ENCODE measurements at regions not wholly inside any gene's neighbourhood (a gene's known extent, or its start where the extent isn't known, plus 50 kb on each side); places are given as distances from the start of the nearest gene placed in this dataset.

GRCh38 chr5:8462565-8462964 is 593.6 kb downstream of the MTRR start:
- TF ChIP-seq, protein P1, sequence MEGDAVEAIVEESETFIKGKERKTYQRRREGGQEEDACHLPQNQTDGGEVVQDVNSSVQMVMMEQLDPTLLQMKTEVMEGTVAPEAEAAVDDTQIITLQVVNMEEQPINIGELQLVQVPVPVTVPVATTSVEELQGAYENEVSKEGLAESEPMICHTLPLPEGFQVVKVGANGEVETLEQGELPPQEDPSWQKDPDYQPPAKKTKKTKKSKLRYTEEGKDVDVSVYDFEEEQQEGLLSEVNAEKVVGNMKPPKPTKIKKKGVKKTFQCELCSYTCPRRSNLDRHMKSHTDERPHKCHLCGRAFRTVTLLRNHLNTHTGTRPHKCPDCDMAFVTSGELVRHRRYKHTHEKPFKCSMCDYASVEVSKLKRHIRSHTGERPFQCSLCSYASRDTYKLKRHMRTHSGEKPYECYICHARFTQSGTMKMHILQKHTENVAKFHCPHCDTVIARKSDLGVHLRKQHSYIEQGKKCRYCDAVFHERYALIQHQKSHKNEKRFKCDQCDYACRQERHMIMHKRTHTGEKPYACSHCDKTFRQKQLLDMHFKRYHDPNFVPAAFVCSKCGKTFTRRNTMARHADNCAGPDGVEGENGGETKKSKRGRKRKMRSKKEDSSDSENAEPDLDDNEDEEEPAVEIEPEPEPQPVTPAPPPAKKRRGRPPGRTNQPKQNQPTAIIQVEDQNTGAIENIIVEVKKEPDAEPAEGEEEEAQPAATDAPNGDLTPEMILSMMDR (IDR thresholded peaks at IDR 0.05): no peak
- Histone ChIP-seq H3K4me3 (ENCODE audit: low read length) (no peak overlapping the region), H3K9me3 (ENCODE audit: control insufficient read depth, insufficient read depth, low read length) (no peaks in the 10 kb centered on the region), H3K27ac (ENCODE audit: low read length) (no peak overlapping the region), H3K27me3 (ENCODE audit: control insufficient read depth, insufficient read depth, low read length) (no peaks in the 10 kb centered on the region), H3K36me3 (ENCODE audit: control insufficient read depth, insufficient read depth, low read length) (no peaks in the 10 kb centered on the region), H3K4me1 (ENCODE audit: control insufficient read depth, insufficient read depth, low read length) (no peaks in the 10 kb centered on the region)
- no peaks in the 10 kb centered on the region for H3K27me3 Mint-ChIP-seq (ENCODE audit: low read depth in 2 of 2)
- no peak for ATAC-seq
- DNase-seq: no peak
- H3K4me3 Mint-ChIP-seq: no peak overlapping the region
- H3K27ac Mint-ChIP-seq: no peak overlapping the region
- no peaks in the 10 kb centered on the region for H3K36me3 Mint-ChIP-seq
- H3K9me3 Mint-ChIP-seq: no peaks in the 10 kb centered on the region
- H3K4me1 Mint-ChIP-seq: peaks cover 0 to 5% of the 10 kb centered on the region in 2 donors
- 75% methylated on average over 4 of the region's 4 CpGs for WGBS (ENCODE audit: insufficient coverage)
- intact Hi-C loops (cut with micrococcal nuclease): no loop called here

DNA sequence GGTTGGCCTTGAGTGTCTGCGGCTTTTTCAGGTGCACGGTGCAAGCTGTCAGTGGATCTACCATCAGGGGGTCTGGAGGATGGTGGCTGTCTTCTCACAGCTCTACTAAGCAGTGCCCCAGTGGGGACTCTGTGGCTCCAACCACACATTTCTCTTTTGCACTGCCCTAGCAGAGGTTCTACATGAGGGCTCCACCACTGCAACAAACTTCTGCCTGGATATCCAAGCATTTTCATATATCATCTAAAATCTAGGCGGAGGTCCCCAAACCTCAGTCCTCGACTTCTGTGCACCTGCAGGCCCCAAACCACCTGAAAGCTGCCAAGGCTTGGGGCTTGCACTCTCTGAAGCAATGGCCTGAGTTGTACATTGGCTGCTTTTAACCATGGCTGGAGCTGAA is 601.5 kb downstream of the MTRR start:
- no peak overlapping the region for H3K4me3 ChIP-seq (ENCODE audit: low read length)
- Mint-ChIP-seq H3K4me1 (no peaks in the 10 kb centered on the region), H3K27me3 (ENCODE audit: low read depth in 2 of 2) (no peaks in the 10 kb centered on the region), H3K4me3 (no peak overlapping the region), H3K27ac (no peak overlapping the region), H3K9me3 (peaks cover 4 to 9% of the 10 kb centered on the region in 2 donors), H3K36me3 (no peaks in the 10 kb centered on the region)
- WGBS (ENCODE audit: insufficient coverage): 92% methylated on average over 4 of the region's 4 CpGs
- H3K27me3 ChIP-seq (ENCODE audit: control insufficient read depth, insufficient read depth, low read length): no peaks in the 10 kb centered on the region
- TF ChIP-seq, protein P1 (IDR thresholded peaks at IDR 0.05): no peak
- ATAC-seq (no peak), DNase-seq (no peak)
- H3K27ac ChIP-seq (ENCODE audit: low read length): no peak overlapping the region
- H3K36me3 ChIP-seq (ENCODE audit: control insufficient read depth, insufficient read depth, low read length): no peaks in the 10 kb centered on the region
- peaks cover 11% of the 10 kb centered on the region for H3K9me3 ChIP-seq (ENCODE audit: control insufficient read depth, insufficient read depth, low read length)
- intact Hi-C loops (cut with micrococcal nuclease): no loop called here
- H3K4me1 ChIP-seq (ENCODE audit: control insufficient read depth, insufficient read depth, low read length): no peaks in the 10 kb centered on the region

DNA sequence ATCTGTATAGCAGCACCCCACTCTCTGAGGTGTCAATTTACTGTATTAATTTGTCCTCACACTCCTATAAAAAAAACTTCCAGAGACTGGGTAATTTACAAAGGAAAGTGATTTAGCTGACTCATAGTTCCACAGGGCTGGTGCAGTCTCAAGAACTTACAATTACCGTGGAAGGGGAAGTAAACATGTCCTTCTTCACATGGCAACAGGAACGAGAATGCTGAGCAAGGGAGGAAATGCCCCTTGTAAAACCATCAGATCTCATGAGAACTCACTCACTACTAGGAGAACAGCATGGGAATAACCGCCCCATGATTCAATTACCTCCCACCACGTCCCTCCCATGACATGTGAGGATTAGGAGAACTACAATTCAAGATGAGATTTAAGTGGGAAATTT is 602.6 kb downstream of the MTRR start:
- H3K27me3 Mint-ChIP-seq (ENCODE audit: low read depth in 2 of 2): no peaks in the 10 kb centered on the region
- H3K9me3 Mint-ChIP-seq: peaks cover 8 to 9% of the 10 kb centered on the region in 2 donors
- TF ChIP-seq, protein P1 (IDR thresholded peaks at IDR 0.05): no peak
- H3K4me3 Mint-ChIP-seq: no peak overlapping the region
- intact Hi-C loops (cut with micrococcal nuclease): no loop called here
- Histone ChIP-seq H3K4me1 (ENCODE audit: control insufficient read depth, insufficient read depth, low read length) (no peaks in the 10 kb centered on the region), H3K27me3 (ENCODE audit: control insufficient read depth, insufficient read depth, low read length) (no peaks in the 10 kb centered on the region), H3K27ac (ENCODE audit: low read length) (no peak overlapping the region), H3K9me3 (ENCODE audit: control insufficient read depth, insufficient read depth, low read length) (peaks cover 11% of the 10 kb centered on the region), H3K4me3 (ENCODE audit: low read length) (no peak overlapping the region), H3K36me3 (ENCODE audit: control insufficient read depth, insufficient read depth, low read length) (no peaks in the 10 kb centered on the region)
- no peaks in the 10 kb centered on the region for H3K36me3 Mint-ChIP-seq
- no peak overlapping the region for H3K27ac Mint-ChIP-seq
- ATAC-seq (no peak), DNase-seq (no peak)
- 33% methylated on average over 2 of the region's 4 CpGs for WGBS (ENCODE audit: insufficient coverage)
- H3K4me1 Mint-ChIP-seq: no peaks in the 10 kb centered on the region

DNA sequence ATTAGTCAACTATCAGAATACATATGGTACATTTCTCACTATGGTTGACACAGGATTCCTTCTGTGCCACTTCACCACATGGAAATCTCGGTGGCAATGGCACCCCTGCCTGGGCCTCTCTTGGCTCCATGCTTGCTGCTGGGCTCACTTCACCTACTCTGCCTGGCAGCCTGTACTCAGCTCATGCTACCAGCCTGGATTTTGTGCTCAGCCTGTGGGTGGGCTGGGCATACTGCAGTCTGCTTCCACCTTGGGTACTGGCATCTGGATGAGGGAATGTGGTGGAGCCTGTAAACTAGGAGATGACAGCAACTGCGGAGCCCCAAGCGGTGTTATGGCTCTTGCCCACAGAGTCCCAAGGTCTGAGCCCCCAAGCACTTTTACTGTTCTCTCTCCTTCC is 604.1 kb downstream of the MTRR start:
- Mint-ChIP-seq H3K4me3 (no peak overlapping the region), H3K27ac (no peak overlapping the region), H3K9me3 (peaks cover 8 to 9% of the 10 kb centered on the region in 2 donors), H3K27me3 (ENCODE audit: low read depth in 2 of 2) (no peaks in the 10 kb centered on the region), H3K4me1 (no peaks in the 10 kb centered on the region), H3K36me3 (no peaks in the 10 kb centered on the region)
- intact Hi-C loops (cut with micrococcal nuclease): no loop called here
- no peak overlapping the region for H3K27ac ChIP-seq (ENCODE audit: low read length)
- H3K27me3 ChIP-seq (ENCODE audit: control insufficient read depth, insufficient read depth, low read length): no peaks in the 10 kb centered on the region
- no peak overlapping the region for H3K4me3 ChIP-seq (ENCODE audit: low read length)
- TF ChIP-seq, protein P1 (IDR thresholded peaks at IDR 0.05): no peak
- ATAC-seq (no peak), DNase-seq (no peak)
- H3K4me1 ChIP-seq (ENCODE audit: control insufficient read depth, insufficient read depth, low read length): no peaks in the 10 kb centered on the region
- H3K36me3 ChIP-seq (ENCODE audit: control insufficient read depth, insufficient read depth, low read length): no peaks in the 10 kb centered on the region
- 93% methylated on average over 3 of the region's 3 CpGs for WGBS (ENCODE audit: insufficient coverage)
- H3K9me3 ChIP-seq (ENCODE audit: control insufficient read depth, insufficient read depth, low read length): peaks cover 11% of the 10 kb centered on the region

All from natural killer cell (primary cell).